Mammary epithelial cell (primary cell): ENCODE measurements at regions not wholly inside any gene's neighbourhood (a gene's known extent, or its start where the extent isn't known, plus 50 kb on each side); places are given as distances from the start of the nearest gene placed in this dataset.

ENCODE experiments used
- EZH2 ChIP-seq: IDR thresholded peaks from 2 replicates; pipeline ENCODE4 v1.6.1; 2012; ENCODE audit warnings: low read length, inconsistent platforms, borderline replicate concordance
- TF ChIP-seq, protein P1 (sequence below), 2 donors: IDR thresholded peaks in 1 of 2; conservative IDR thresholded peaks in 1 of 2; 2 replicates each; pipeline ENCODE4 v1.5.1; 2011 to 2012; ENCODE audit warnings: inconsistent platforms in 2 of 2, low read length in 2 of 2, mild to moderate bottlenecking in 2 of 2, control low read depth in 1 of 2, low read depth in 1 of 2; ENCODE audit not compliant: insufficient read depth in 1 of 2; ENCODE audit errors: extremely low read depth in 1 of 2

GRCh38 chr3:35141406-35141805 is 497.9 kb upstream of the ARPP21 start:
- TF ChIP-seq, protein P1, sequence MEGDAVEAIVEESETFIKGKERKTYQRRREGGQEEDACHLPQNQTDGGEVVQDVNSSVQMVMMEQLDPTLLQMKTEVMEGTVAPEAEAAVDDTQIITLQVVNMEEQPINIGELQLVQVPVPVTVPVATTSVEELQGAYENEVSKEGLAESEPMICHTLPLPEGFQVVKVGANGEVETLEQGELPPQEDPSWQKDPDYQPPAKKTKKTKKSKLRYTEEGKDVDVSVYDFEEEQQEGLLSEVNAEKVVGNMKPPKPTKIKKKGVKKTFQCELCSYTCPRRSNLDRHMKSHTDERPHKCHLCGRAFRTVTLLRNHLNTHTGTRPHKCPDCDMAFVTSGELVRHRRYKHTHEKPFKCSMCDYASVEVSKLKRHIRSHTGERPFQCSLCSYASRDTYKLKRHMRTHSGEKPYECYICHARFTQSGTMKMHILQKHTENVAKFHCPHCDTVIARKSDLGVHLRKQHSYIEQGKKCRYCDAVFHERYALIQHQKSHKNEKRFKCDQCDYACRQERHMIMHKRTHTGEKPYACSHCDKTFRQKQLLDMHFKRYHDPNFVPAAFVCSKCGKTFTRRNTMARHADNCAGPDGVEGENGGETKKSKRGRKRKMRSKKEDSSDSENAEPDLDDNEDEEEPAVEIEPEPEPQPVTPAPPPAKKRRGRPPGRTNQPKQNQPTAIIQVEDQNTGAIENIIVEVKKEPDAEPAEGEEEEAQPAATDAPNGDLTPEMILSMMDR (conservative IDR thresholded peaks at IDR 0.05 in 1 of 2, IDR thresholded peaks at IDR 0.05 in 1 of 2; ENCODE audit: extremely low read depth in 1 of 2, insufficient read depth in 1 of 2, low read depth in 1 of 2, low read length in 2 of 2): no peak
- no peak for TF ChIP-seq EZH2
